ENCODE measurements at regions not wholly inside any gene's neighbourhood (a gene's known extent, or its start where the extent isn't known, plus 50 kb on each side); places are given as distances from the start of the nearest gene placed in this dataset.
"Not testable (repeated sequence)": the region's sequence is repeated elsewhere in the genome, so short reads cannot be mapped to it uniquely, and the experiment has no call there.

DNA sequence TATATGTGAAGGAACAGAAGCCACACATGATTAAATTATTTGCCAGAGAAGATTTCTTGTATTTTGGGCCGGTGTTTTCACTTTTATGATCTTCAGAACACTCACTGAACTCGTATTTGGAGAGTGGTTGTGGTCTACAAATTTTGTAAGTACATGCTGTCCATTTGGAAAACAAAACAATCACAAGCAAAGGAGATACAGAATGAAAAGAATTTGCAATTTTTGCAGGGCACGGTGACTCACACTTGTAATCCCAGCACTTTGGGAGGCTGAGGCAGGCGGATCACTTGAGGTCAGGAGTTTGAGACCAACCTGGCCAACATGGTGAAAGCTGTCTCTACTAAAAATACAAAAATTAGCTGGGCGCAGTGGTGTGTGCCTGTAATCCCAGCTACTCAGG, 282.0 kb downstream of the C1D start:
- TF ChIP-seq POLR2A (IDR thresholded peaks at IDR 0.05) = not testable (repeated sequence)
- TF ChIP-seq, protein P1, sequence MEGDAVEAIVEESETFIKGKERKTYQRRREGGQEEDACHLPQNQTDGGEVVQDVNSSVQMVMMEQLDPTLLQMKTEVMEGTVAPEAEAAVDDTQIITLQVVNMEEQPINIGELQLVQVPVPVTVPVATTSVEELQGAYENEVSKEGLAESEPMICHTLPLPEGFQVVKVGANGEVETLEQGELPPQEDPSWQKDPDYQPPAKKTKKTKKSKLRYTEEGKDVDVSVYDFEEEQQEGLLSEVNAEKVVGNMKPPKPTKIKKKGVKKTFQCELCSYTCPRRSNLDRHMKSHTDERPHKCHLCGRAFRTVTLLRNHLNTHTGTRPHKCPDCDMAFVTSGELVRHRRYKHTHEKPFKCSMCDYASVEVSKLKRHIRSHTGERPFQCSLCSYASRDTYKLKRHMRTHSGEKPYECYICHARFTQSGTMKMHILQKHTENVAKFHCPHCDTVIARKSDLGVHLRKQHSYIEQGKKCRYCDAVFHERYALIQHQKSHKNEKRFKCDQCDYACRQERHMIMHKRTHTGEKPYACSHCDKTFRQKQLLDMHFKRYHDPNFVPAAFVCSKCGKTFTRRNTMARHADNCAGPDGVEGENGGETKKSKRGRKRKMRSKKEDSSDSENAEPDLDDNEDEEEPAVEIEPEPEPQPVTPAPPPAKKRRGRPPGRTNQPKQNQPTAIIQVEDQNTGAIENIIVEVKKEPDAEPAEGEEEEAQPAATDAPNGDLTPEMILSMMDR (IDR thresholded peaks at IDR 0.05) = not testable (repeated sequence)
